Kidney epithelial cell (primary cell): ENCODE measurements at regions not wholly inside any gene's neighbourhood (a gene's known extent, or its start where the extent isn't known, plus 50 kb on each side); places are given as distances from the start of the nearest gene placed in this dataset.
A peak's percentile ranks its signal among the peaks of the same experiment; 100 is the strongest.

Source experiments
- DNase-seq: peaks from one replicate; pipeline ENCODE4 v3.0.0-alpha.2; 2010; ENCODE audit warnings: low read depth
- H3K27me3 ChIP-seq: 2 replicates; pipeline ENCODE4 v1.6.0; 2011; ENCODE audit warnings: low read length; ENCODE audit not compliant: control insufficient read depth, insufficient read depth
- H3K36me3 ChIP-seq: 2 replicates; pipeline ENCODE4 v1.5.1; 2011; ENCODE audit warnings: low read length; ENCODE audit not compliant: control insufficient read depth, insufficient read depth
- H3K4me3 ChIP-seq: 2 replicates; pipeline ENCODE4 v1.5.1; 2011; ENCODE audit warnings: low read depth, mild to moderate bottlenecking, control low read depth, low read length
- CTCF ChIP-seq: IDR thresholded peaks from 2 replicates; pipeline ENCODE4 v1.5.1; 2011; ENCODE audit warnings: mild to moderate bottlenecking, moderate library complexity, low read length, control low read depth, inconsistent platforms; ENCODE audit not compliant: insufficient read depth, poor library complexity, severe bottlenecking

DNA sequence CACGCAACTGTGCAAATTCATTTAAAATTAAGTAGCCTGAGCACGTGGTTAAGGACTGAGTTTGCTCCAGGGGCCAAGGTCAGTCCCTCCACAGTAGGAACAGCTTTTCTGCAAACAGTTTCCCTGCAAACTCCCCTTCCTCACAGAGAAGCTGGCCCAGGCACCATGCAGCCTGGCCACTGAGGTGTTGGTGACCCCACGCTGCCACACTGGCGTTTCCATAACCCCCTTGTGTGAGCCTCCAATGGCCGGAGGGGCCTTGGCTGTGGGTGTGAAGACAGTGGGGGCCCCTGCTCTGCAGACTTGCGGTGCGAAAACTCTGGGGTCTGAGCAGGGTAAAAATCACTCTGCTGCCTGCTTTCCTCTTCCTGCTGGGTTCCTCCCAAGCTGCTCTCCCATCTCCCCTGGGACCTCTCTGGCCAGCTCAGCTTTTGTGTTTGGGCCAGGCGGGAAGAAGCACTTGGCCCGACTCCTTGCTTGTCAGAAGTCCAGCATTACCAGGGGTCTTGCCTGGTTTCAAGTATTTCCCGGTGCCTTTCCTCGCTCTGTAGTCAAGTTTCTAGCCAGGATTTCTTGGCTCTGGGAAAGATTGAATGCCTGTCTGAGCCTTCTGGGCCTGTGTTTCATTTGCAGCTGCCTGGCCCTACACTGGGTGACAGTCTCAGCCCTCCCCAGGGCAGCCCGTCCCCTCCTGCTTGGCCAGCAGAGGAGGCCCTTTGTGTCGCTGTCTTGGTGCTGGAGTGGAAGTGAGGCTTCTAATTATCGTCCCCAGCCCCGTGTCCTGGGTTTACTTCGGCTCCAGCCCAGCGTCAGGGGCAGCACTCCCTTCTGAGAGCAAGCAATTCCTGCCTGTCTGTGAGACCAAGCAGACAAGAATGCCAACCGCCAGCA lies 131.4 kb upstream of the SLC1A4 start:
- Histone ChIP-seq H3K36me3 (no peaks in the 10 kb centered on the region), H3K27me3 (no peaks in the 10 kb centered on the region), H3K4me3 (no peak overlapping the region)
- no peak for DNase-seq
- no peak for TF ChIP-seq CTCF

GRCh38 chr2:64858541-64859311 lies 130.5 kb upstream of the SLC1A4 start:
- no peak overlapping the region for H3K4me3 ChIP-seq
- H3K27me3 ChIP-seq = no peaks in the 10 kb centered on the region
- no peak for DNase-seq
- TF ChIP-seq CTCF = no peak
- no peaks in the 10 kb centered on the region for H3K36me3 ChIP-seq

DNA sequence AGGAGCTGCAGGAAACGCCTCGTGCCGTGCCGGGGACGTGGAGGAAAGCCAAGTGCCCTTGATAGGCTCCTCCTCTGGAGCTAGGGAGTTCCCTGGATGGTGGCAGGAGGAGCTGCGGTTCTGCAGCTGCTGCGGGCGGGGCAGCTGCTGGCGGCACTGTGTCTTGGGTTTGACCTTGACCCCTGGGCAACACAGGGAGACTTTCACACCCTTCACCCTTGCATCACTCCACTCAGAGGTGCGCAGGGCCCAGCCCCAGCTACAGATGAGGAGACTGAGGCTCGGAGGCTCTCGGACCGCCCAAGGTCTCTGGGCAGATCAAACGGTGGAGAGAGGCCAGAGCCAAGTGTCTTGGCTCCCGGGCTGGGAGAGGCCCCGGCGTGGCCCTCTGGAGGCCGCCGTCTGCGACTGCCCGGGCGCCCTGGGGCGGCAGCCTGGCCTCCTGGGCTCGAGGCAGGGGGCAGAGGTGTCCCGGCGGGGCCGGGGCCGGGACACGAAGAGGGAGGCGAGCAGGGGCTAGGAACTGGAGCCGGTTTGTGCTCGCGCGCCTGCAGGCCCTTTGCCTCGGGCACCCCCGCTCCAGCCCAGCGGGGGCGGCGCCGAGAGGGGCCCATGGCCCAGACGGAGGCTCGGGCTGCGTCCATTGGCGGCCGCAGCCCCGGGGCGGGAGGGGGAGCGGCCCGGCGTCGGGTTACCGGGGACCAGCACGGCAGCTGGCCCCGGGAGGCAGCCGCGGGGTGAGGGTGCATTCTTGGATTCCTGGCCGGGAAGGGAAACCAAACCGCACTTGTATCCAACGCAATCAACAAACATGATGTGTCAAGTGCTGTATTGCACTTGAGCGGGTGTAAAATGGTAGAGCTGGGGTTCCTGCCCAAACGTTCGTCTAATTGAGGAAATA lies 129.6 kb upstream of the SLC1A4 start:
- DNase-seq = no peak
- no peaks in the 10 kb centered on the region for H3K36me3 ChIP-seq
- H3K27me3 ChIP-seq = no peaks in the 10 kb centered on the region
- H3K4me3 ChIP-seq = peak overlapping the region; percentile 1
- no peak for TF ChIP-seq CTCF

DNA sequence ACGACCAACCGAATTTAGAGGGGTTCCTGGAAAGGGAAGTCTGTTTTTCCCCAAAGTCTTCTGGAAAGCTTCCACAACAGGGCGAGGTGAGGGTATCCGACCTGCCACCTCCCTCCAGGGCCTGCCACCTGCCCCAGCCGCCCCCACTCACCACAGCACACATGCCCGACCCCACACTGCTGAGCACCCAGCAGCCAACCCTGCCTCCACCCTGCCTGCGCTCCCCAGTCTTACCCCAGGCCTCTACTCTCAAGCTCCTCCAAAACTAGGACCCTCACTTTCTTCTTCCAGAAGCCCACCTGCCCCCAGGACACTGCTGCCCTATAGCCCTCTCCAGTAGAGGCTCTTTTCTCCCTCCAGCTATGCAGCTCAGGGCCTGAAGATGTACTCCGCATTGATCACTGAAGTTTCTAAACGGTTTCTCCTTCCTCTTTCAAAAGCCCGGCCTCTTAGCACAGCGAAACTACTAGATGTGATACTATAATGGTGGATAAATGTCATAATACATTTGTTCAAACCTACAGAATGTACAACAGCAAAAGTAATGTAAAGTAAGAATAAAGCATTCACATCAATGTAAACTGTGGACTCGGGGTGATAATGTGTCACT lies 128.8 kb upstream of the SLC1A4 start:
- TF ChIP-seq CTCF = no peak
- Histone ChIP-seq H3K27me3 (no peaks in the 10 kb centered on the region), H3K36me3 (no peaks in the 10 kb centered on the region), H3K4me3 (no peak overlapping the region)
- DNase-seq = no peak

GRCh38 chr2:64860936-64861335 lies 128.3 kb upstream of the SLC1A4 start:
- no peak for TF ChIP-seq CTCF
- Histone ChIP-seq H3K4me3 (no peak overlapping the region), H3K36me3 (no peaks in the 10 kb centered on the region), H3K27me3 (no peaks in the 10 kb centered on the region)
- no peak for DNase-seq
